ENCODE measurements at regions not wholly inside any gene's neighbourhood (a gene's known extent, or its start where the extent isn't known, plus 50 kb on each side); places are given as distances from the start of the nearest gene placed in this dataset.

GRCh38 chr6:148075352-148075751 is 267.3 kb upstream of the SASH1 start:
- Histone ChIP-seq H3K4me3 (ENCODE audit: low read depth in 1 of 5, low read length in 5 of 5) (no peak overlapping the region), H3K4me1 (ENCODE audit: control insufficient read depth in 5 of 5, insufficient read depth in 5 of 5, low read length in 5 of 5) (no peaks in the 10 kb centered on the region), H3K27ac (ENCODE audit: low read depth, low read length) (no peak overlapping the region), H3K27me3 (ENCODE audit: control insufficient read depth in 5 of 5, insufficient read depth in 4 of 5, low read length in 5 of 5) (peaks cover 0 to 2% (median 0%) of the 10 kb centered on the region in 5 donors), H3K9ac (ENCODE audit: low read length in 5 of 5) (no peak overlapping the region), H3K9me3 (ENCODE audit: control insufficient read depth in 5 of 5, low read length in 5 of 5) (no peaks in the 10 kb centered on the region), H3K36me3 (ENCODE audit: control insufficient read depth in 5 of 5, insufficient read depth in 5 of 5, low read length in 5 of 5) (no peaks in the 10 kb centered on the region)

GRCh38 chr6:148076051-148076450 is 266.6 kb upstream of the SASH1 start:
- H3K9me3 ChIP-seq (ENCODE audit: control insufficient read depth in 5 of 5, low read length in 5 of 5), result no peaks in the 10 kb centered on the region
- H3K27ac ChIP-seq (ENCODE audit: low read depth, low read length), result no peak overlapping the region

GRCh38 chr6:148080315-148080714 is 262.3 kb upstream of the SASH1 start:
- Histone ChIP-seq H3K27me3 (ENCODE audit: control insufficient read depth in 5 of 5, insufficient read depth in 4 of 5, low read length in 5 of 5) (peaks cover 0 to 2% (median 0%) of the 10 kb centered on the region in 5 donors), H3K27ac (ENCODE audit: low read depth, low read length) (no peak overlapping the region), H3K4me1 (ENCODE audit: control insufficient read depth in 5 of 5, insufficient read depth in 5 of 5, low read length in 5 of 5) (no peaks in the 10 kb centered on the region), H3K9me3 (ENCODE audit: control insufficient read depth in 5 of 5, low read length in 5 of 5) (no peaks in the 10 kb centered on the region), H3K4me3 (ENCODE audit: low read depth in 1 of 5, low read length in 5 of 5) (no peak overlapping the region), H3K9ac (ENCODE audit: low read length in 5 of 5) (no peak overlapping the region), H3K36me3 (ENCODE audit: control insufficient read depth in 5 of 5, insufficient read depth in 5 of 5, low read length in 5 of 5) (no peaks in the 10 kb centered on the region)

More at GRCh38 chr6:148076051-148076450, 266.6 kb upstream of the SASH1 start:
- Histone ChIP-seq H3K4me1 (ENCODE audit: control insufficient read depth in 5 of 5, insufficient read depth in 5 of 5, low read length in 5 of 5) (no peaks in the 10 kb centered on the region), H3K27me3 (ENCODE audit: control insufficient read depth in 5 of 5, insufficient read depth in 4 of 5, low read length in 5 of 5) (peaks cover 0 to 2% (median 0%) of the 10 kb centered on the region in 5 donors), H3K4me3 (ENCODE audit: low read depth in 1 of 5, low read length in 5 of 5) (no peak overlapping the region), H3K9ac (ENCODE audit: low read length in 5 of 5) (no peak overlapping the region), H3K36me3 (ENCODE audit: control insufficient read depth in 5 of 5, insufficient read depth in 5 of 5, low read length in 5 of 5) (no peaks in the 10 kb centered on the region)

- Histone ChIP-seq H3K27ac (ENCODE audit: low read depth, low read length) (no peak overlapping the region), H3K9ac (ENCODE audit: low read length in 5 of 5) (no peak overlapping the region), H3K27me3 (ENCODE audit: control insufficient read depth in 5 of 5, insufficient read depth in 4 of 5, low read length in 5 of 5) (peaks cover 0 to 2% (median 0%) of the 10 kb centered on the region in 5 donors), H3K9me3 (ENCODE audit: control insufficient read depth in 5 of 5, low read length in 5 of 5) (no peaks in the 10 kb centered on the region), H3K36me3 (ENCODE audit: control insufficient read depth in 5 of 5, insufficient read depth in 5 of 5, low read length in 5 of 5) (no peaks in the 10 kb centered on the region), H3K4me1 (ENCODE audit: control insufficient read depth in 5 of 5, insufficient read depth in 5 of 5, low read length in 5 of 5) (no peaks in the 10 kb centered on the region), H3K4me3 (ENCODE audit: low read depth in 1 of 5, low read length in 5 of 5) (no peak overlapping the region)
Measured at GRCh38 chr6:148081076-148081475, 261.6 kb upstream of the SASH1 start.

- Histone ChIP-seq H3K4me3 (ENCODE audit: low read depth in 1 of 5, low read length in 5 of 5) (no peak overlapping the region), H3K36me3 (ENCODE audit: control insufficient read depth in 5 of 5, insufficient read depth in 5 of 5, low read length in 5 of 5) (no peaks in the 10 kb centered on the region), H3K9me3 (ENCODE audit: control insufficient read depth in 5 of 5, low read length in 5 of 5) (no peaks in the 10 kb centered on the region), H3K4me1 (ENCODE audit: control insufficient read depth in 5 of 5, insufficient read depth in 5 of 5, low read length in 5 of 5) (no peaks in the 10 kb centered on the region), H3K9ac (ENCODE audit: low read length in 5 of 5) (no peak overlapping the region), H3K27ac (ENCODE audit: low read depth, low read length) (no peak overlapping the region), H3K27me3 (ENCODE audit: control insufficient read depth in 5 of 5, insufficient read depth in 4 of 5, low read length in 5 of 5) (peaks cover 0 to 2% (median 0%) of the 10 kb centered on the region in 5 donors)
Measured at GRCh38 chr6:148082044-148082443, 260.6 kb upstream of the SASH1 start.

GRCh38 chr6:148082696-148083095 is 259.9 kb upstream of the SASH1 start:
- peaks cover 0 to 2% (median 0%) of the 10 kb centered on the region in 5 donors for H3K27me3 ChIP-seq (ENCODE audit: control insufficient read depth in 5 of 5, insufficient read depth in 4 of 5, low read length in 5 of 5)
- no peak overlapping the region for H3K9ac ChIP-seq (ENCODE audit: low read length in 5 of 5)
- H3K9me3 ChIP-seq (ENCODE audit: control insufficient read depth in 5 of 5, low read length in 5 of 5), result no peaks in the 10 kb centered on the region
- H3K4me1 ChIP-seq (ENCODE audit: control insufficient read depth in 5 of 5, insufficient read depth in 5 of 5, low read length in 5 of 5), result no peaks in the 10 kb centered on the region
- no peak overlapping the region for H3K27ac ChIP-seq (ENCODE audit: low read depth, low read length)
- H3K36me3 ChIP-seq (ENCODE audit: control insufficient read depth in 5 of 5, insufficient read depth in 5 of 5, low read length in 5 of 5), result no peaks in the 10 kb centered on the region
- no peak overlapping the region for H3K4me3 ChIP-seq (ENCODE audit: low read depth in 1 of 5, low read length in 5 of 5)

GRCh38 chr6:148085631-148086331 is 256.9 kb upstream of the SASH1 start:
- H3K4me3 ChIP-seq (ENCODE audit: low read depth in 1 of 5, low read length in 5 of 5), result no peak overlapping the region
- peaks cover 0 to 2% (median 0%) of the 10 kb centered on the region in 5 donors for H3K27me3 ChIP-seq (ENCODE audit: control insufficient read depth in 5 of 5, insufficient read depth in 4 of 5, low read length in 5 of 5)
- peaks cover 0 to 10% (median 4%) of the 10 kb centered on the region in 5 donors for H3K9me3 ChIP-seq (ENCODE audit: control insufficient read depth in 5 of 5, low read length in 5 of 5)
- no peak overlapping the region for H3K27ac ChIP-seq (ENCODE audit: low read depth, low read length)
- H3K9ac ChIP-seq (ENCODE audit: low read length in 5 of 5), result no peak overlapping the region
- no peaks in the 10 kb centered on the region for H3K36me3 ChIP-seq (ENCODE audit: control insufficient read depth in 5 of 5, insufficient read depth in 5 of 5, low read length in 5 of 5)
- no peaks in the 10 kb centered on the region for H3K4me1 ChIP-seq (ENCODE audit: control insufficient read depth in 5 of 5, insufficient read depth in 5 of 5, low read length in 5 of 5)

- Histone ChIP-seq H3K9me3 (ENCODE audit: control insufficient read depth in 5 of 5, low read length in 5 of 5) (peaks cover 0 to 12% (median 4%) of the 10 kb centered on the region in 5 donors), H3K9ac (ENCODE audit: low read length in 5 of 5) (no peak overlapping the region), H3K27ac (ENCODE audit: low read depth, low read length) (no peak overlapping the region), H3K4me1 (ENCODE audit: control insufficient read depth in 5 of 5, insufficient read depth in 5 of 5, low read length in 5 of 5) (no peaks in the 10 kb centered on the region), H3K4me3 (ENCODE audit: low read depth in 1 of 5, low read length in 5 of 5) (no peak overlapping the region), H3K27me3 (ENCODE audit: control insufficient read depth in 5 of 5, insufficient read depth in 4 of 5, low read length in 5 of 5) (no peaks in the 10 kb centered on the region), H3K36me3 (ENCODE audit: control insufficient read depth in 5 of 5, insufficient read depth in 5 of 5, low read length in 5 of 5) (no peaks in the 10 kb centered on the region)
Measured at GRCh38 chr6:148086386-148086785, 256.3 kb upstream of the SASH1 start.

GRCh38 chr6:148086843-148087242 is 255.8 kb upstream of the SASH1 start:
- no peak overlapping the region for H3K4me3 ChIP-seq (ENCODE audit: low read depth in 1 of 5, low read length in 5 of 5)
- no peaks in the 10 kb centered on the region for H3K36me3 ChIP-seq (ENCODE audit: control insufficient read depth in 5 of 5, insufficient read depth in 5 of 5, low read length in 5 of 5)
- no peaks in the 10 kb centered on the region for H3K4me1 ChIP-seq (ENCODE audit: control insufficient read depth in 5 of 5, insufficient read depth in 5 of 5, low read length in 5 of 5)
- H3K9me3 ChIP-seq (ENCODE audit: control insufficient read depth in 5 of 5, low read length in 5 of 5), result peaks cover 0 to 17% (median 5%) of the 10 kb centered on the region in 5 donors
- H3K9ac ChIP-seq (ENCODE audit: low read length in 5 of 5), result no peak overlapping the region
- H3K27me3 ChIP-seq (ENCODE audit: control insufficient read depth in 5 of 5, insufficient read depth in 4 of 5, low read length in 5 of 5), result no peaks in the 10 kb centered on the region
- no peak overlapping the region for H3K27ac ChIP-seq (ENCODE audit: low read depth, low read length)

- H3K4me3 ChIP-seq (ENCODE audit: low read depth in 1 of 5, low read length in 5 of 5), result no peak overlapping the region
- no peak overlapping the region for H3K9ac ChIP-seq (ENCODE audit: low read length in 5 of 5)
- no peaks in the 10 kb centered on the region for H3K4me1 ChIP-seq (ENCODE audit: control insufficient read depth in 5 of 5, insufficient read depth in 5 of 5, low read length in 5 of 5)
- H3K27ac ChIP-seq (ENCODE audit: low read depth, low read length), result no peak overlapping the region
- no peaks in the 10 kb centered on the region for H3K36me3 ChIP-seq (ENCODE audit: control insufficient read depth in 5 of 5, insufficient read depth in 5 of 5, low read length in 5 of 5)
- no peaks in the 10 kb centered on the region for H3K27me3 ChIP-seq (ENCODE audit: control insufficient read depth in 5 of 5, insufficient read depth in 4 of 5, low read length in 5 of 5)
- H3K9me3 ChIP-seq (ENCODE audit: control insufficient read depth in 5 of 5, low read length in 5 of 5), result peaks cover 0 to 17% (median 8%) of the 10 kb centered on the region in 5 donors
Measured at GRCh38 chr6:148087659-148088058, 255.0 kb upstream of the SASH1 start.
